A549 (cell line): ENCODE measurements at regions not wholly inside any gene's neighbourhood (a gene's known extent, or its start where the extent isn't known, plus 50 kb on each side); places are given as distances from the start of the nearest gene placed in this dataset.

Source experiments
- CEBPB ChIP-seq, 2 experiments: fragments of >200 bp in 1 of 2; sonication (Bioruptor Twin) in 1 of 2; formaldehyde crosslinking in 1 of 2; IDR thresholded peaks; 2 replicates each; pipeline ENCODE4 v1.6.1; 2012 to 2016
- CHD2 ChIP-seq: fragments of 150-350 bp; IDR thresholded peaks from 2 replicates; pipeline ENCODE4 v1.6.1; 2014; ENCODE audit warnings: low read length; ENCODE audit not compliant: partially characterized antibody
- CTCF ChIP-seq: fragments of >200 bp; sonication (Bioruptor Twin); formaldehyde crosslinking; IDR thresholded peaks from 3 replicates; pipeline ENCODE4 v1.5.1; 2016
- EP300 ChIP-seq, 2 experiments: fragments of >200 bp; sonication (Bioruptor Twin); formaldehyde crosslinking; IDR thresholded peaks; 2 replicates in 1 of 2; 3 replicates in 1 of 2; pipeline ENCODE4 v1.6.1; 2016 to 2017
- ESRRA ChIP-seq: fragments of 150-350 bp; IDR thresholded peaks from 2 replicates; pipeline ENCODE4 v1.6.1; 2014; ENCODE audit warnings: mild to moderate bottlenecking, low read length, borderline replicate concordance
- POLR2A ChIP-seq: IDR thresholded peaks from 2 replicates; pipeline ENCODE4 v1.6.1; 2012; ENCODE audit warnings: mild to moderate bottlenecking, low read length
- RAD21 ChIP-seq, 2 experiments: fragments of >200 bp in 1 of 2; sonication (Bioruptor Twin) in 1 of 2; formaldehyde crosslinking in 1 of 2; IDR thresholded peaks in 1 of 2; conservative IDR thresholded peaks in 1 of 2; 2 replicates in 1 of 2; 3 replicates in 1 of 2; pipeline ENCODE4 v1.6.1; 2012 to 2018; ENCODE audit warnings: inconsistent platforms in 1 of 2
- REST ChIP-seq: fragments of 200-600 bp; sonication (generic); IDR thresholded peaks from 2 replicates; pipeline ENCODE4 v1.6.1; 2016; ENCODE audit warnings: antibody characterized with exemption, mild to moderate bottlenecking, moderate library complexity
- RFX5 ChIP-seq: fragments of 450-650 bp; IDR thresholded peaks from 2 replicates; pipeline ENCODE4 v1.7.1; 2014; ENCODE audit warnings: antibody characterized with exemption, mild to moderate bottlenecking, moderate library complexity
- USF2 ChIP-seq: fragments of 450-650 bp; IDR thresholded peaks from 2 replicates; pipeline ENCODE4 v1.6.1; 2014; ENCODE audit warnings: antibody characterized with exemption

- TF ChIP-seq USF2 = no peak
- no peak for TF ChIP-seq CTCF
- no peak for TF ChIP-seq REST
- no peak for TF ChIP-seq POLR2A
- no peak for TF ChIP-seq CEBPB (IDR thresholded peaks at IDR 0.05)
- TF ChIP-seq EP300 (IDR thresholded peaks at IDR 0.05) = no peak
- no peak for TF ChIP-seq RFX5
- no peak for TF ChIP-seq RAD21 (conservative IDR thresholded peaks at IDR 0.05 in 1 of 2, IDR thresholded peaks at IDR 0.05 in 1 of 2)
- no peak for TF ChIP-seq ESRRA
- TF ChIP-seq CHD2 = no peak
Observed at GRCh38 chr4:138413273-138413672, 171.1 kb upstream of the SLC7A11 start.
